ENCODE measurements at regions not wholly inside any gene's neighbourhood (a gene's known extent, or its start where the extent isn't known, plus 50 kb on each side); places are given as distances from the start of the nearest gene placed in this dataset.

- TF ChIP-seq POLR2A (IDR thresholded peaks at IDR 0.05; ENCODE audit: low read depth, low read length) (no peak), POLR2AphosphoS5 (IDR thresholded peaks at IDR 0.05; ENCODE audit: low read depth, low read length) (no peak)
These were observed 146.6 kb upstream of the PCSK5 start for GRCh38 chr9:75743855-75744254.

Measured in GM12892 (cell line).